HL-60 (cell line): ENCODE measurements at regions not wholly inside any gene's neighbourhood (a gene's known extent, or its start where the extent isn't known, plus 50 kb on each side); places are given as distances from the start of the nearest gene placed in this dataset.

Experiments used
- DNase-seq, 2 experiments: peaks; one replicate each; pipeline ENCODE4 v3.0.0-alpha.2; 2010 to 2020; ENCODE audit warnings: low read depth in 1 of 2, low spot score in 1 of 2
- H3K27ac ChIP-seq: fragments of 250-450 bp; sonication (Bioruptor Pico); replicated peaks from 2 replicates; pipeline ENCODE4 v1.5.1; 2020; ENCODE audit warnings: mild to moderate bottlenecking, moderate library complexity
- H3K27me3 ChIP-seq: fragments of 250-450 bp; sonication (Bioruptor Pico); 2 replicates; pipeline ENCODE4 v1.5.1; 2021; ENCODE audit warnings: mild to moderate bottlenecking, moderate library complexity; ENCODE audit not compliant: insufficient read depth, poor library complexity, severe bottlenecking
- H3K4me3 ChIP-seq: replicated peaks from 2 replicates; pipeline ENCODE4 v1.5.1; 2011; ENCODE audit warnings: mild to moderate bottlenecking, control low read depth, low read length; ENCODE audit not compliant: insufficient read depth
- CTCF ChIP-seq: IDR thresholded peaks from one replicate; pipeline ENCODE4 v1.5.1; 2011; ENCODE audit warnings: low read length, control low read depth, inconsistent platforms; ENCODE audit not compliant: insufficient read depth
- GABPA ChIP-seq: IDR thresholded peaks from 2 replicates; pipeline ENCODE4 v1.6.1; 2012; ENCODE audit warnings: low read depth
- POLR2AphosphoS5 ChIP-seq: IDR thresholded peaks from 2 replicates; pipeline ENCODE4 v1.6.1; 2012; ENCODE audit warnings: low read depth
- SPI1 ChIP-seq: IDR thresholded peaks from 2 replicates; pipeline ENCODE4 v1.6.1; 2012; ENCODE audit warnings: low read depth, mild to moderate bottlenecking, borderline replicate concordance
- TF ChIP-seq, protein P1 (sequence below): IDR thresholded peaks from 2 replicates; pipeline ENCODE4 v1.6.1; 2012; ENCODE audit warnings: low read depth; ENCODE audit not compliant: insufficient replicate concordance

DNA sequence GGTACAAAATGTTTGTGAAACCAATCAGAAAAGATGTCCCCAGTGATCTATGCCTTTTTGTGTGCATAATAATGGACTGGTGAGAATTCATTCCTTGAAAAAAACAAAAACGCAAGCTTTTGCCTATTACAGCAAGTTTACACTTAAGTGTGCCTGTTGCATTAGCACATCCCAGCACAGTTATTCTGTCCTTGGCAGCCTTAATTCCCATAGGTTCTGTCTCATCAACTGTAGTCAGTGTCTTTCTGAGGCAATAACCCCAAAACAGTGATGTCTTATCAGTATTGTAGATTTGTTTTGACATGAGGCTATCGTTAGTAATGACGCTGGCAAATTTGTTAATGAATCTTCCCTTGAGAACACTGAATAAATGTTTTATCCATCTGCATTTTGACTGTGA is 109.9 kb upstream of the KCTD3 start:
- Histone ChIP-seq H3K27ac (no peak overlapping the region), H3K27me3 (no peaks in the 10 kb centered on the region), H3K4me3 (no peak overlapping the region)
- DNase-seq: no peak
- TF ChIP-seq POLR2AphosphoS5: no peak
- TF ChIP-seq, protein P1, sequence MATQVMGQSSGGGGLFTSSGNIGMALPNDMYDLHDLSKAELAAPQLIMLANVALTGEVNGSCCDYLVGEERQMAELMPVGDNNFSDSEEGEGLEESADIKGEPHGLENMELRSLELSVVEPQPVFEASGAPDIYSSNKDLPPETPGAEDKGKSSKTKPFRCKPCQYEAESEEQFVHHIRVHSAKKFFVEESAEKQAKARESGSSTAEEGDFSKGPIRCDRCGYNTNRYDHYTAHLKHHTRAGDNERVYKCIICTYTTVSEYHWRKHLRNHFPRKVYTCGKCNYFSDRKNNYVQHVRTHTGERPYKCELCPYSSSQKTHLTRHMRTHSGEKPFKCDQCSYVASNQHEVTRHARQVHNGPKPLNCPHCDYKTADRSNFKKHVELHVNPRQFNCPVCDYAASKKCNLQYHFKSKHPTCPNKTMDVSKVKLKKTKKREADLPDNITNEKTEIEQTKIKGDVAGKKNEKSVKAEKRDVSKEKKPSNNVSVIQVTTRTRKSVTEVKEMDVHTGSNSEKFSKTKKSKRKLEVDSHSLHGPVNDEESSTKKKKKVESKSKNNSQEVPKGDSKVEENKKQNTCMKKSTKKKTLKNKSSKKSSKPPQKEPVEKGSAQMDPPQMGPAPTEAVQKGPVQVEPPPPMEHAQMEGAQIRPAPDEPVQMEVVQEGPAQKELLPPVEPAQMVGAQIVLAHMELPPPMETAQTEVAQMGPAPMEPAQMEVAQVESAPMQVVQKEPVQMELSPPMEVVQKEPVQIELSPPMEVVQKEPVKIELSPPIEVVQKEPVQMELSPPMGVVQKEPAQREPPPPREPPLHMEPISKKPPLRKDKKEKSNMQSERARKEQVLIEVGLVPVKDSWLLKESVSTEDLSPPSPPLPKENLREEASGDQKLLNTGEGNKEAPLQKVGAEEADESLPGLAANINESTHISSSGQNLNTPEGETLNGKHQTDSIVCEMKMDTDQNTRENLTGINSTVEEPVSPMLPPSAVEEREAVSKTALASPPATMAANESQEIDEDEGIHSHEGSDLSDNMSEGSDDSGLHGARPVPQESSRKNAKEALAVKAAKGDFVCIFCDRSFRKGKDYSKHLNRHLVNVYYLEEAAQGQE: no peak
- TF ChIP-seq SPI1: no peak
- no peak for TF ChIP-seq CTCF
- TF ChIP-seq GABPA: no peak

- Histone ChIP-seq H3K27ac (no peak overlapping the region), H3K27me3 (no peaks in the 10 kb centered on the region), H3K4me3 (no peak overlapping the region)
- no peak for TF ChIP-seq CTCF
- TF ChIP-seq POLR2AphosphoS5: no peak
- no peak for TF ChIP-seq GABPA
- TF ChIP-seq SPI1: no peak
- TF ChIP-seq, protein P1: no peak
- DNase-seq: no peak
Measured at GRCh38 chr1:215458104-215458503, 109.0 kb upstream of the KCTD3 start.

- no peak for DNase-seq
- Histone ChIP-seq H3K4me3 (no peak overlapping the region), H3K27me3 (no peaks in the 10 kb centered on the region), H3K27ac (no peak overlapping the region)
- TF ChIP-seq POLR2AphosphoS5 (no peak), CTCF (no peak), SPI1 (no peak), GABPA (no peak)
- TF ChIP-seq, protein P1: no peak
Measured at GRCh38 chr1:215458562-215458961, 108.5 kb upstream of the KCTD3 start.
